ENCODE measurements at regions not wholly inside any gene's neighbourhood (a gene's known extent, or its start where the extent isn't known, plus 50 kb on each side); places are given as distances from the start of the nearest gene placed in this dataset.

DNA sequence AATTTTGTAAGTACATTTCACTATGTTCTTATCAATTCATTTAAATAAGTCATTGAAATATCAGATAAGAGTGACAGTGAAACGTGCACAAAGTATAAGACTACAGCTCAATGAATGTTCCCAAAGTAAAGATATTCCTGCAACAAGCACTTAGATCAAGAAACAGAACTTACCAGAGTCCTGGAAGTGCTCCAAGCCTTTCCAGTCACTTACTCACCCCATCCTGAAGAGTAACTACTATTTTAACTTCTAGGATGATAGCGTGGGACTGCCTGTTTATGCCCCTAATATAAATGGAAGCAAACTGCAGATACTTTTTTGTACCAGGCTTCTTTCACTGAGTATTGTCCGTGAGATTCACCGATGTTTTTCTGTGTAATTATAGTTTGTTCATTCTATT is 768.9 kb downstream of the SLC4A3 start:
- Histone ChIP-seq H3K36me3 (ENCODE audit: insufficient read depth, low read depth, low read length) (no peaks in the 10 kb centered on the region), H3K4me1 (ENCODE audit: insufficient read depth, low read length) (no peaks in the 10 kb centered on the region), H3K4me3 (ENCODE audit: low read length) (no peak overlapping the region), H3K9me3 (ENCODE audit: insufficient read depth, low read depth, low read length) (peaks cover 3% of the 10 kb centered on the region), H3K27ac (ENCODE audit: low read length) (no peak overlapping the region), H3K27me3 (ENCODE audit: insufficient read depth, low read length) (no peaks in the 10 kb centered on the region), H3K9ac (ENCODE audit: low read depth, low read length) (no peak overlapping the region)

DNA sequence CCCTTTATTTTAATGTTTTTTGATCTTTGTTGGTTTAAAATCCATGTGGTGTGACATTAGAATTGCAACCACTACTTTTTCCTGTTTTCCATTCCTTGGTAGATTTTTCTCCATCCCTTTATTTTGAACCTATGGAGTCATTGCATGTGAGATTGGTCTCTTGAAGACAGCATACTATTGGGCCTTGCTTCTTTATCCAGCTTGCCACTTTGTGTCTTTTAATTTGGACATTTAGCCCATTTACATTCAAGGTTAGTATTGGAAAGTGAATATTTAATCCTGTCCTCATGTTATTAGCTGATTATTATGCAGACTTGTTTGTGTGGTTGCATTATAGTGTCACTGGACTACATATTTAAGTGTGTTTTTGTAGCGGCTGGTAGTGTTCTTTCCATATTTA is 782.9 kb downstream of the SLC4A3 start:
- no peaks in the 10 kb centered on the region for H3K4me1 ChIP-seq (ENCODE audit: insufficient read depth, low read length)
- H3K27ac ChIP-seq (ENCODE audit: low read length): no peak overlapping the region
- H3K36me3 ChIP-seq (ENCODE audit: insufficient read depth, low read depth, low read length): no peaks in the 10 kb centered on the region
- H3K9ac ChIP-seq (ENCODE audit: low read depth, low read length): no peak overlapping the region
- H3K27me3 ChIP-seq (ENCODE audit: insufficient read depth, low read length): no peaks in the 10 kb centered on the region
- no peak overlapping the region for H3K4me3 ChIP-seq (ENCODE audit: low read length)
- H3K9me3 ChIP-seq (ENCODE audit: insufficient read depth, low read depth, low read length): peaks cover 18% of the 10 kb centered on the region

DNA sequence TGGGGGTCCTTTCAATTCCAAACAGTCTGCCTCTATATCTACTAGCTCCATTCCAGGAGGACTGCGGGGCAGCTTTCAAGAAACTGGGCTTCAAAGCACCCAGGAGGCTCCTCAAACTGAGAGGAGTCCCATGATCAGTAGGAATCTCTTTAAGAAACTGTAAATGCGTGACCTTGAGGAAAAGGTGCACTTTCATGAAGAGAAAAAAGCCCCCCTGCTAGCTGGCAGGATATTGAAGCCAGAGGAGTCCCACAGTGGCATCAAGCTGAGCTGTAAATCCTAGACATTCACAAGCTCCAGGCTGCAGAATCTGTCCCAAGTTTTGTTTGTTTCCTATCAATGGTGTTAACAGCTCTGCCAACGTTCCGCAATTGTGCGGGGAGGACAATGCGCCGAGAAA is 790.1 kb downstream of the SLC4A3 start:
- H3K27me3 ChIP-seq (ENCODE audit: insufficient read depth, low read length): no peaks in the 10 kb centered on the region
- no peak overlapping the region for H3K27ac ChIP-seq (ENCODE audit: low read length)
- H3K36me3 ChIP-seq (ENCODE audit: insufficient read depth, low read depth, low read length): no peaks in the 10 kb centered on the region
- H3K4me1 ChIP-seq (ENCODE audit: insufficient read depth, low read length): peaks cover 21% of the 10 kb centered on the region; the same call in 1 of the 2 replicates
- no peaks in the 10 kb centered on the region for H3K9me3 ChIP-seq (ENCODE audit: insufficient read depth, low read depth, low read length)
- H3K9ac ChIP-seq (ENCODE audit: low read depth, low read length): no peak overlapping the region
- no peak overlapping the region; the same call in 1 of the 2 replicates for H3K4me3 ChIP-seq (ENCODE audit: low read length)

DNA sequence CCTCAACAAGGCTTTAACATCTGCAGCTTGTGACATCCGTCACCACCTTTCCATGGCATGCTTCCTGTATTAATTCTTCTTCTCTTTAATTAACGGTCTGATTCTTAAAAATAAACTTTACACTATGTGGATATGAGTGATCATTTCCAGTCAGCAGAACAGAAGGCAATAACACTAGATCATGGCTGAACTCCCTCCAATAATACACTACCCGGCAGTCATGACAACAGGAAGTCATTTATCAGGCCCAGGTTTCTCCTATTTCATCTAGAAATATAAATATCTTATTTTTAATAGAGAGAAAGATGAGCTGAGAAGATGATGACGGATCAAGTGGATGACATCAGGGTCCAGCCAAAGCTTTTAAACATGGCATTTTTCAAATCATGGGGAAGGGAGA is 792.2 kb downstream of the SLC4A3 start:
- Histone ChIP-seq H3K27ac (ENCODE audit: low read length) (no peak overlapping the region), H3K9ac (ENCODE audit: low read depth, low read length) (no peak overlapping the region), H3K36me3 (ENCODE audit: insufficient read depth, low read depth, low read length) (no peaks in the 10 kb centered on the region), H3K27me3 (ENCODE audit: insufficient read depth, low read length) (no peaks in the 10 kb centered on the region), H3K9me3 (ENCODE audit: insufficient read depth, low read depth, low read length) (no peaks in the 10 kb centered on the region), H3K4me3 (ENCODE audit: low read length) (no peak overlapping the region), H3K4me1 (ENCODE audit: insufficient read depth, low read length) (peaks cover 21% of the 10 kb centered on the region; the same call in 1 of the 2 replicates)

DNA sequence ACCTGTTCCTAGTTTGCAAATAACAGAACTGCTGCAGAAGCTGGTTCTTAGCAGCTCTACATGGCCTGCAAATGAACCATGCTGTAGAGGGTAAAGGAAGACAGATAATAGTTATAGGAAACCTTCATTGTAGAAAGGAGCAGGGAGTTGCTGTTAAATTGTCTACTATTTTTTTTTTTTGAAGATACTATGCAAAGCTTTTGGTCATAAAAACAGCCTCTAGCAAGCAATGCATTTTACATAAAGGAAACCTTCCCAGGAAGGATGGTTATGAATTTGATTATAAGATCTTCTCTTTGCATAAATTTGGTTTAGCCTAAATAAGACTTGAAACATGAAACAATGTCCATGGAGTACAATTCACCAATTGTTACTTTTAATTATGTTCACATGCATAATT is 793.4 kb downstream of the SLC4A3 start:
- Histone ChIP-seq H3K4me3 (ENCODE audit: low read length) (no peak overlapping the region), H3K27me3 (ENCODE audit: insufficient read depth, low read length) (no peaks in the 10 kb centered on the region), H3K4me1 (ENCODE audit: insufficient read depth, low read length) (peaks cover 21% of the 10 kb centered on the region; the same call in 1 of the 2 replicates), H3K36me3 (ENCODE audit: insufficient read depth, low read depth, low read length) (no peaks in the 10 kb centered on the region), H3K9ac (ENCODE audit: low read depth, low read length) (no peak overlapping the region), H3K9me3 (ENCODE audit: insufficient read depth, low read depth, low read length) (no peaks in the 10 kb centered on the region), H3K27ac (ENCODE audit: low read length) (no peak overlapping the region)

DNA sequence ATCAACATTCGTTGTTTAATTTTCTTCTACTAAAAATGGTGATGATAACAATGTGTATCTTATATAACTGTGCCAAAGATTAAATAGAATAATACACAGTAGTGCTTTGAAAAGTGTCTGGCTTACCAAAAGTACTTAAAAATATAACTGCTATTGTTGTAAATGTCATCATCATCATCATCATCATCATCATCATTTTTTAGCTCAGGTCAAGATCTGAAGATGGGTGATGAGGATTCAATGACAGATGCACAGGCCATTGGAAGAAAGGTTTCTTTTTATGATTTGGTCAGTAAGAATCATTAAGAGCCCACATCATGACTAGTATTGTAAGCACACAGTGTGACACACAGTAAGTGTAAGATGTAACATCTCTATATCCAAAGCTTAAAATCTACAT is 795.2 kb downstream of the SLC4A3 start:
- H3K27ac ChIP-seq (ENCODE audit: low read length): no peak overlapping the region
- H3K27me3 ChIP-seq (ENCODE audit: insufficient read depth, low read length): no peaks in the 10 kb centered on the region
- no peak overlapping the region for H3K9ac ChIP-seq (ENCODE audit: low read depth, low read length)
- no peaks in the 10 kb centered on the region for H3K9me3 ChIP-seq (ENCODE audit: insufficient read depth, low read depth, low read length)
- peaks cover 8% of the 10 kb centered on the region; the same call in 1 of the 2 replicates for H3K4me1 ChIP-seq (ENCODE audit: insufficient read depth, low read length)
- no peaks in the 10 kb centered on the region for H3K36me3 ChIP-seq (ENCODE audit: insufficient read depth, low read depth, low read length)
- H3K4me3 ChIP-seq (ENCODE audit: low read length): no peak overlapping the region

DNA sequence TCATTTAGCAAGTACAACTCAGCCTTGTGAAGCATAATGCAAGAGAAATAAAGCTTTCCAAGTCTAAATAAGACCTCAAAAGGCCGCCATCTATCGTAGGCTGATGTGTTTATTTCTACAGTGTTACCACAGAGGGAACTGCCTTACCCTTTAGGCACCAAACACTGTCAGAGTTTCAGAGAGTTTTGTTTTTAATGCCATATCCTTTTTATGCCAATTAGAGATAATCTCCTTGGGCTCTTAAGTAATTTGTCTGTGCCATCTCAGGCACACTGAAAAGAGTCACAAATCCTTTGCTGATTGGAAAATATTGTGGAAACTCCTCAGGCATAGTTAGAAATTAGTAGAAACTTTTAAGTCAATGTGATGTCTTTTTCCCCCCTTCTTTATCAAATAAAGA is 797.1 kb downstream of the SLC4A3 start:
- no peak overlapping the region for H3K27ac ChIP-seq (ENCODE audit: low read length)
- no peak overlapping the region for H3K4me3 ChIP-seq (ENCODE audit: low read length)

DNA sequence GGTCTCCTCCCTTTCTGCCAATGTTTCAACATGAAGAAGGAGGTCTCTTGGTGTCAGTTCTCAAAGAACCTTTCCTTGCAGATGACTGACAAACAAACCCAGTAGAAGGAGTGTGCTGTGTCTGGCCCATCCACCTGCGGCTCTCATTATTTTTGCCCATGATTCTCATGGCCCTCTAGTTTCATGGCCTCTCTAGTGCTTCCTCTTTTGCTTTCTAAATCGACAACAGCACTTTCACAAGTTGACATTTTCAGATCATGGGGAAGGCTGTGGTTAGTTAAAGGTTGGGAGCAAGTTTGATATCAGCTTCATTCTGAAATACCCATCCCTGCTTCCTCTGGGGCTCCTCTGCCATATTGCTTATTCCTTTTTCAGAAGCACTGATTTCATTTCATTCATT is 805.2 kb downstream of the SLC4A3 start:
- H3K9ac ChIP-seq (ENCODE audit: low read depth, low read length): no peak overlapping the region

More for the DNA sequence above, 797.1 kb downstream of the SLC4A3 start:
- no peak overlapping the region for H3K9ac ChIP-seq (ENCODE audit: low read depth, low read length)
- H3K9me3 ChIP-seq (ENCODE audit: insufficient read depth, low read depth, low read length): no peaks in the 10 kb centered on the region
- no peaks in the 10 kb centered on the region for H3K4me1 ChIP-seq (ENCODE audit: insufficient read depth, low read length)
- H3K27me3 ChIP-seq (ENCODE audit: insufficient read depth, low read length): no peaks in the 10 kb centered on the region
- H3K36me3 ChIP-seq (ENCODE audit: insufficient read depth, low read depth, low read length): no peaks in the 10 kb centered on the region

DNA sequence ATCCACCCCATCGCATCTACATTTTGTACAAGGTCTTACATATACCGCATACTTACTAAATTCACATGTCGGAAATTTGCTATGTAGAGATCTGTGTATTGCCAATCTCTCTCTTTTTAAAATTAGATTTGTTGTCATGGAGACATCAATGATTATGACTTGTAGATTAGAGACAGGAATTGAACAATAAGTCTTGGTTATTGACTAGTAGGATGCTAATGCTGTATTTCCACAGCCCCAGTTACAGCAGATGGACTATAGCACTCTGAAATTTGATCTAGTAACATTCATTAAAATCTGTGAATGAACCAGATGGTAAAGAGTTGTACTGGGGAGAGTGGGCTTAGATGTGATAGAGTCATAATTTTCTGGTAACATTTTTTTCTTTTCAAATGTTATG is 805.7 kb downstream of the SLC4A3 start:
- H3K4me1 ChIP-seq (ENCODE audit: insufficient read depth, low read length): no peaks in the 10 kb centered on the region
- H3K27ac ChIP-seq (ENCODE audit: low read length): no peak overlapping the region
- no peak overlapping the region for H3K9ac ChIP-seq (ENCODE audit: low read depth, low read length)
- no peaks in the 10 kb centered on the region for H3K9me3 ChIP-seq (ENCODE audit: insufficient read depth, low read depth, low read length)
- no peaks in the 10 kb centered on the region for H3K27me3 ChIP-seq (ENCODE audit: insufficient read depth, low read length)
- no peak overlapping the region for H3K4me3 ChIP-seq (ENCODE audit: low read length)
- H3K36me3 ChIP-seq (ENCODE audit: insufficient read depth, low read depth, low read length): no peaks in the 10 kb centered on the region

More for the DNA sequence above, 805.2 kb downstream of the SLC4A3 start:
- Histone ChIP-seq H3K27ac (ENCODE audit: low read length) (no peak overlapping the region), H3K36me3 (ENCODE audit: insufficient read depth, low read depth, low read length) (no peaks in the 10 kb centered on the region), H3K27me3 (ENCODE audit: insufficient read depth, low read length) (no peaks in the 10 kb centered on the region), H3K4me3 (ENCODE audit: low read length) (no peak overlapping the region), H3K4me1 (ENCODE audit: insufficient read depth, low read length) (no peaks in the 10 kb centered on the region), H3K9me3 (ENCODE audit: insufficient read depth, low read depth, low read length) (no peaks in the 10 kb centered on the region)

DNA sequence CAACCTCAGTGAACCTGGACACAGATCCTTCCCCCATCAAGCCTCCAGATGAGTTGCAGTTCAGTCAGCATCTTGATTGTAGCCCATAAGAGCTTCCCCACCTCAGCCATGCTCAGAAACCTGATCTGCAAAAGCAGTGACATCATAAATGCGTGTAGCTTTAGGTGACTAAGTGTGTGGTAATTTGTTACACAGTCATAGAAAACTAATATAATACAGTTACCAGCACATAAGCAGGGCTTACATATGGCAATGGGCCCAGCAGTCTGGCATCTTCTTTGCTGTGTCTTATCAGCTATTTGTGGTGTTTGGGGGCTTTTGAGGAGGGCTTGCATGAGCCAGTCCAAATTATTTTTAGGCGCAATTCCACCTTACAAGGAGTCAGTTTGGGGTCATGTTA is 807.0 kb downstream of the SLC4A3 start:
- Histone ChIP-seq H3K27me3 (ENCODE audit: insufficient read depth, low read length) (no peaks in the 10 kb centered on the region), H3K4me1 (ENCODE audit: insufficient read depth, low read length) (no peaks in the 10 kb centered on the region), H3K27ac (ENCODE audit: low read length) (no peak overlapping the region), H3K9me3 (ENCODE audit: insufficient read depth, low read depth, low read length) (no peaks in the 10 kb centered on the region), H3K36me3 (ENCODE audit: insufficient read depth, low read depth, low read length) (no peaks in the 10 kb centered on the region), H3K9ac (ENCODE audit: low read depth, low read length) (no peak overlapping the region), H3K4me3 (ENCODE audit: low read length) (no peak overlapping the region)

DNA sequence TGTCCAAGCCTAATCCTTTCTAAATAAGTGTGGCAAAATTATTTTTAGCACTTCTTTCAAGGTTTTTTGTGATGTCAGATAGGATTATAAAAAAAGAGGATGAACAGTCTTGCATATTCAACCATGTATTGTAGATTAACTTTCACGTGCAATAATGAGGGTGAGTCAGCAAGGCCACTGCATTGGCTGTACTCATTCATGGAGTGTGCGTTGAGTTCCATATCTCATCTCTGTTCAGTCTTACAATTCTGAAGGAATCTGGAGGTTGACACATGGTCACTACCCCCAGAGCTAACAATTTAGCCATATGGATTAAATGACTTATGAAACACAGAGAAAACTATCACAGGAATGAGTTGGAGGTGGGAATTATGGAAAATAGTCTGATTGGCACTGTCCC is 810.5 kb downstream of the SLC4A3 start:
- H3K27ac ChIP-seq (ENCODE audit: low read length): no peak overlapping the region
- no peaks in the 10 kb centered on the region for H3K4me1 ChIP-seq (ENCODE audit: insufficient read depth, low read length)
- no peak overlapping the region for H3K4me3 ChIP-seq (ENCODE audit: low read length)
- no peaks in the 10 kb centered on the region for H3K36me3 ChIP-seq (ENCODE audit: insufficient read depth, low read depth, low read length)
- H3K9me3 ChIP-seq (ENCODE audit: insufficient read depth, low read depth, low read length): no peaks in the 10 kb centered on the region
- no peaks in the 10 kb centered on the region for H3K27me3 ChIP-seq (ENCODE audit: insufficient read depth, low read length)
- H3K9ac ChIP-seq (ENCODE audit: low read depth, low read length): no peak overlapping the region

DNA sequence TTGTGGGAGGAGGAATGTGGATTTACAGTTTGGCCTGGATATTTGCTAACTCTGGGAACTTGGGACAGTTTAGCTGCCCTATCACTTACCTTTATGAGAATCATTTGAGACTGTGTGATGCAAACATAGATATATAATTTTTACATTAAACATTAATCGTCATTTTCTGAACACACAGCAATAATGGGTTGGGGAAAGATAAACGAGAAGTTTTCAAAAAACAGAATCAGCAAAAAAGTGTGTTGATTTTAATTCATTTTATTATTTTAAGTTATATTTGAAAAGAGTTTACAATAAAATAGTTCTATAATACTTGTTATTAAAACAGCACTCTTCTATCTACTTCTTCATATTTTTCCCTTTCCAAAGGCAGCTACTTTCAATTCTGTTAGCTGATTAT is 813.3 kb downstream of the SLC4A3 start:
- no peak overlapping the region for H3K27ac ChIP-seq (ENCODE audit: low read length)
- no peak overlapping the region for H3K4me3 ChIP-seq (ENCODE audit: low read length)
- H3K36me3 ChIP-seq (ENCODE audit: insufficient read depth, low read depth, low read length): no peaks in the 10 kb centered on the region
- no peak overlapping the region for H3K9ac ChIP-seq (ENCODE audit: low read depth, low read length)
- no peaks in the 10 kb centered on the region for H3K27me3 ChIP-seq (ENCODE audit: insufficient read depth, low read length)
- no peaks in the 10 kb centered on the region for H3K9me3 ChIP-seq (ENCODE audit: insufficient read depth, low read depth, low read length)
- H3K4me1 ChIP-seq (ENCODE audit: insufficient read depth, low read length): 0 out of 2 replicates have a peak, but pooled peaks cover 5% of the 10 kb centered on the region

DNA sequence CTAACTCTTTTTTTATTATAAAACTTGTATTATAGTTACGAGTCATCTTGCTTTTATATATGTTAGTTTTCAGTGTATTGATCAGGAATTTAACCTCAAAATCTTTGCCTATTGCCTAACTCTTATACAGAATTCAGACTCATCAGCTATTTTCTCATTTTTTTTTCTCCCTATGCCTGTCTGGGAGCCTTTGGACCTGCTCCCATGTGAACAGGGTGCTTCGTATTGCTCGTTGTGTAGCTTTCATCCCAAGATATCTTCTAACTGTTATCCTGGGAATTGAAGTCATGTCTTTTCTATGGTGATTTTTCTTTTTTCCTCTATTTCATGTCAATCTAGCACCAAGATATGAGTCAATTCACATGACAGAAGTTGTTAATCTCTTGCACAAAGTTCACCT is 814.0 kb downstream of the SLC4A3 start:
- H3K27me3 ChIP-seq (ENCODE audit: insufficient read depth, low read length): no peaks in the 10 kb centered on the region
- H3K36me3 ChIP-seq (ENCODE audit: insufficient read depth, low read depth, low read length): no peaks in the 10 kb centered on the region
- H3K27ac ChIP-seq (ENCODE audit: low read length): no peak overlapping the region
- H3K4me1 ChIP-seq (ENCODE audit: insufficient read depth, low read length): 0 out of 2 replicates have a peak, but pooled peaks cover 5% of the 10 kb centered on the region
- H3K9me3 ChIP-seq (ENCODE audit: insufficient read depth, low read depth, low read length): no peaks in the 10 kb centered on the region
- H3K9ac ChIP-seq (ENCODE audit: low read depth, low read length): no peak overlapping the region
- no peak overlapping the region for H3K4me3 ChIP-seq (ENCODE audit: low read length)
